Fibroblast of mammary gland (primary cell): ENCODE measurements at regions not wholly inside any gene's neighbourhood (a gene's known extent, or its start where the extent isn't known, plus 50 kb on each side); places are given as distances from the start of the nearest gene placed in this dataset.

Experiments used
- DNase-seq: peaks from one replicate; pipeline ENCODE4 v3.0.0-alpha.2; 2010; ENCODE audit warnings: low read depth
- H3K4me3 ChIP-seq: 2 replicates; pipeline ENCODE4 v1.5.1; 2011; ENCODE audit warnings: low read depth, mild to moderate bottlenecking, low read length, moderate library complexity; ENCODE audit not compliant: control insufficient read depth
- CTCF ChIP-seq: conservative IDR thresholded peaks from 2 replicates; pipeline ENCODE4 v1.5.1; 2011; ENCODE audit warnings: low read depth, low read length, inconsistent platforms; ENCODE audit not compliant: control insufficient read depth, insufficient read depth

DNA sequence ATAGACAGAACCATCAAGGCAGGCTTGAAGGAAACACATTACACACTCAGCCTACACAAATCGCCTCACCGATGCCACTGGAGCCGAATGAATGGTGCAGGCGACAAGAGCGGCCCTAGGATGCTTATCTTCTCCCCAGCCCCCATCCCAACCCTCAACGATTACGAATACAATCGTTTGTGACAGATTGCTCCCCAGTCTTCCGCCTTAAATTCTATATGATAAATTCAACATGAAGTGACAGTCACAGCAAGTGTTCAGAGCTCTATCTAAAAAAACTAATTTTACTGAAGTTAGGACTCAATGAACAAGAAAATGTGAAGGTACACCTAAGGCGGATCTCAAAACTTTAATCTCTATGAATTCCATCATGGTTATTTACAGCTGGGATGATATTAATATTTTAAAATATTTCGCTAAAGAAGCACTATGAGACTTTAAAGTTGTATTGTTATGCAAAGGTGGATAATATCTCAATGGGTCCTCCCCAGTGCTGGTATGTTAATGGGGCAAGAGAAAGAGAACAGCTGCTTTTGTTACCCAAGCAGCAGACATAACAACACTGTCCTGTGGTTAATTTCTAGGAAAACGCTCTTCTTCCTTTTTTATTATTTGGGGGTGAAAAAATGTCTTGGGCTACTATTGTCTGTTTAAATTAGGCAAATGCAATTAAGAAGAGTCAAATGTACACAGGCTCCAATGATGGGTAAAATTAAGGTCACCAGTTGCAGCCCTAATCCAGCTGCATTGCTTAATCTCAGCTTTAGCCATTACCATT lies 147.6 kb upstream of the NR2F2 start:
- H3K4me3 ChIP-seq: no peak overlapping the region
- no peak for TF ChIP-seq CTCF
- no peak for DNase-seq

- TF ChIP-seq CTCF: no peak
- no peak for DNase-seq
- H3K4me3 ChIP-seq: no peak overlapping the region
Measured at GRCh38 chr15:96183514-96183850, 147.0 kb upstream of the NR2F2 start.

GRCh38 chr15:96183867-96184266 lies 146.6 kb upstream of the NR2F2 start:
- DNase-seq: no peak

GRCh38 chr15:96184297-96184696 lies 146.2 kb upstream of the NR2F2 start:
- H3K4me3 ChIP-seq: no peak overlapping the region
- DNase-seq: no peak
- TF ChIP-seq CTCF: no peak

More at GRCh38 chr15:96183867-96184266, 146.6 kb upstream of the NR2F2 start:
- no peak overlapping the region for H3K4me3 ChIP-seq
- no peak for TF ChIP-seq CTCF

- no peak overlapping the region for H3K4me3 ChIP-seq
- no peak for TF ChIP-seq CTCF
- DNase-seq: no peak
Measured at GRCh38 chr15:96186105-96186504, 144.4 kb upstream of the NR2F2 start.

- no peak overlapping the region for H3K4me3 ChIP-seq
- DNase-seq: no peak
- TF ChIP-seq CTCF: no peak
Measured at GRCh38 chr15:96187341-96188305, 142.9 kb upstream of the NR2F2 start.
